B cell (primary cell): ENCODE measurements at regions not wholly inside any gene's neighbourhood (a gene's known extent, or its start where the extent isn't known, plus 50 kb on each side); places are given as distances from the start of the nearest gene placed in this dataset.

Experiments used
- CTCF ChIP-seq: fragments of 200-600 bp; IDR thresholded peaks from one replicate; pipeline ENCODE4 v1.8.0; 2022; ENCODE audit warnings: antibody characterized with exemption, mild to moderate bottlenecking
- EZH2 ChIP-seq: IDR thresholded peaks from 2 replicates; pipeline ENCODE4 v1.6.1; 2012; ENCODE audit warnings: borderline replicate concordance, low read depth, mild to moderate bottlenecking, moderate library complexity, low read length; ENCODE audit not compliant: insufficient read depth, poor library complexity, severe bottlenecking

- TF ChIP-seq CTCF: no peak
- TF ChIP-seq EZH2: no peak
Observed at GRCh38 chr20:57936636-57937385, 227.0 kb upstream of the PMEPA1 start.
